ENCODE measurements at regions not wholly inside any gene's neighbourhood (a gene's known extent, or its start where the extent isn't known, plus 50 kb on each side); places are given as distances from the start of the nearest gene placed in this dataset.

DNA sequence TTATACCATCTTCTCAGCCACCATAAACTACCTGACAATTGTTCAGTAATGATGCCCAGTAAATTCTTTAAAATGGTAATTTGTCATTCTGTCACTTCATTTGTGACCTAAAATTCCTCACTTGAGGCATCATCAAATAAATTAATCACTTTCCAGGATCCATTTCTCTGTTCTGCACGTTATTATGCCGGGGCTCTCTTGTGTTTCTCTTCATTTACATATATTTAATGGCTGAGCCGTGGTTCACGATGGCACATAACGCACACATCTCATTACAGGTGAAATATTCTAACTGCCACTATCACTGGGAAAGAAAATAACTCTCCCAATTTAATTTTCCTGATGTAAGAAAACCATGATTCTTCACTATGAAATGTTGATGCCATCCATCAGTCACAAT, 529.6 kb downstream of the NR4A2 start:
- Histone ChIP-seq H3K4me1 (no peaks in the 10 kb centered on the region), H3K9me3 (no peaks in the 10 kb centered on the region), H3K27ac (no peak overlapping the region), H3K36me3 (no peaks in the 10 kb centered on the region), H3K4me3 (no peak overlapping the region), H3K27me3 (no peaks in the 10 kb centered on the region)
- ATAC-seq: no peak
- no peak for DNase-seq
- TF ChIP-seq, protein P1, sequence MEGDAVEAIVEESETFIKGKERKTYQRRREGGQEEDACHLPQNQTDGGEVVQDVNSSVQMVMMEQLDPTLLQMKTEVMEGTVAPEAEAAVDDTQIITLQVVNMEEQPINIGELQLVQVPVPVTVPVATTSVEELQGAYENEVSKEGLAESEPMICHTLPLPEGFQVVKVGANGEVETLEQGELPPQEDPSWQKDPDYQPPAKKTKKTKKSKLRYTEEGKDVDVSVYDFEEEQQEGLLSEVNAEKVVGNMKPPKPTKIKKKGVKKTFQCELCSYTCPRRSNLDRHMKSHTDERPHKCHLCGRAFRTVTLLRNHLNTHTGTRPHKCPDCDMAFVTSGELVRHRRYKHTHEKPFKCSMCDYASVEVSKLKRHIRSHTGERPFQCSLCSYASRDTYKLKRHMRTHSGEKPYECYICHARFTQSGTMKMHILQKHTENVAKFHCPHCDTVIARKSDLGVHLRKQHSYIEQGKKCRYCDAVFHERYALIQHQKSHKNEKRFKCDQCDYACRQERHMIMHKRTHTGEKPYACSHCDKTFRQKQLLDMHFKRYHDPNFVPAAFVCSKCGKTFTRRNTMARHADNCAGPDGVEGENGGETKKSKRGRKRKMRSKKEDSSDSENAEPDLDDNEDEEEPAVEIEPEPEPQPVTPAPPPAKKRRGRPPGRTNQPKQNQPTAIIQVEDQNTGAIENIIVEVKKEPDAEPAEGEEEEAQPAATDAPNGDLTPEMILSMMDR (IDR thresholded peaks at IDR 0.05): no peak
- no peak for TF ChIP-seq POLR2A (IDR thresholded peaks at IDR 0.05)
- intact Hi-C loops (cut with DNase I): no loop called here
- WGBS (ENCODE audit: insufficient coverage, low coverage, low lambda C conversion rate, missing lambda C conversion rate): 55% methylated on average over 5 of the region's 5 CpGs

DNA sequence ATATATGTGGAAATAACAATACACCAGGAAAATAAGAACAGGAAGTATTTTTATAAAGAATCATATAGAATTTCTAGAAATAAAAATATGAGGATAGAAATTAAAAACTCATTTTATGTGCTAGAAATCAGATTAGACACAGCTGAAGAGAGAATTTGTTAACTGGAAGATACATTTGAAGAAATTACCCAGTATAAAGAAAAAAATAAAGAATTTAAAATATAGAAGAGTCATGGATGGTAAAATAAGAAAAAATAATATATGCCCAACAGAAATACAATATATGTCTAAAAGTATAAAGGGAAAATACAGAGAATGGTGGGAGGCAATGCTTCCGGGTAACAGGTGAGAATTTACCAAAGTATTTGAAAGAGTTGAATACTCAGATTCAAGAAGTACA, 539.9 kb downstream of the NR4A2 start:
- Histone ChIP-seq H3K27ac (no peak overlapping the region), H3K27me3 (no peaks in the 10 kb centered on the region), H3K9me3 (no peaks in the 10 kb centered on the region), H3K36me3 (no peaks in the 10 kb centered on the region), H3K4me3 (no peak overlapping the region), H3K4me1 (no peaks in the 10 kb centered on the region)
- no peak for ATAC-seq
- intact Hi-C loops (cut with DNase I): no loop called here
- TF ChIP-seq, protein P1 (IDR thresholded peaks at IDR 0.05): no peak
- TF ChIP-seq POLR2A (IDR thresholded peaks at IDR 0.05): no peak
- no peak for DNase-seq
- 78% methylated on average over 1 of the region's 1 CpG for WGBS (ENCODE audit: insufficient coverage, low coverage, low lambda C conversion rate, missing lambda C conversion rate)

DNA sequence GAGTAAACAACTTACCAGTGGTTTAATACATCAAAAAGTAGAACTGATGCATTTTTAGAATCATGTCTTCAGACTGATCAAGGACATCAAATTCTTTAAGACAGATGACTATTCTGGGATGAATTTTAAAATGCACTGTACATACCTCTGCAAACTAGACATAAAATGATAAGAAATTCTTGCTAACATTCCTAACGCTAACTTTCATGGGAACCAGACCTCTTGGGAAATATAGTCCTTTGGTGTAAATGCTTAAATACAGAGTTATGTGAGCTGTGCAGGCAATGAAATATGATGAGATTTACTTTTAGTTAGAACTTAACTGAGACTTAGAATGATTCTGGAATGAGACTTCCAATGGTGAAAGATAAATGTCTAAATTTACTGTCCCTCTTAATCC, 562.0 kb downstream of the NR4A2 start:
- no peak for DNase-seq
- 44% methylated on average over 1 of the region's 1 CpG for WGBS (ENCODE audit: insufficient coverage, low coverage, low lambda C conversion rate, missing lambda C conversion rate)
- no peaks in the 10 kb centered on the region for H3K27me3 ChIP-seq
- H3K36me3 ChIP-seq: no peaks in the 10 kb centered on the region
- ATAC-seq: no peak
- TF ChIP-seq, protein P1 (IDR thresholded peaks at IDR 0.05): no peak
- TF ChIP-seq POLR2A (IDR thresholded peaks at IDR 0.05): no peak
- no peaks in the 10 kb centered on the region for H3K9me3 ChIP-seq
- H3K4me3 ChIP-seq: no peak overlapping the region
- H3K4me1 ChIP-seq: no peaks in the 10 kb centered on the region
- H3K27ac ChIP-seq: no peak overlapping the region
- intact Hi-C loops (cut with DNase I): no loop called here

DNA sequence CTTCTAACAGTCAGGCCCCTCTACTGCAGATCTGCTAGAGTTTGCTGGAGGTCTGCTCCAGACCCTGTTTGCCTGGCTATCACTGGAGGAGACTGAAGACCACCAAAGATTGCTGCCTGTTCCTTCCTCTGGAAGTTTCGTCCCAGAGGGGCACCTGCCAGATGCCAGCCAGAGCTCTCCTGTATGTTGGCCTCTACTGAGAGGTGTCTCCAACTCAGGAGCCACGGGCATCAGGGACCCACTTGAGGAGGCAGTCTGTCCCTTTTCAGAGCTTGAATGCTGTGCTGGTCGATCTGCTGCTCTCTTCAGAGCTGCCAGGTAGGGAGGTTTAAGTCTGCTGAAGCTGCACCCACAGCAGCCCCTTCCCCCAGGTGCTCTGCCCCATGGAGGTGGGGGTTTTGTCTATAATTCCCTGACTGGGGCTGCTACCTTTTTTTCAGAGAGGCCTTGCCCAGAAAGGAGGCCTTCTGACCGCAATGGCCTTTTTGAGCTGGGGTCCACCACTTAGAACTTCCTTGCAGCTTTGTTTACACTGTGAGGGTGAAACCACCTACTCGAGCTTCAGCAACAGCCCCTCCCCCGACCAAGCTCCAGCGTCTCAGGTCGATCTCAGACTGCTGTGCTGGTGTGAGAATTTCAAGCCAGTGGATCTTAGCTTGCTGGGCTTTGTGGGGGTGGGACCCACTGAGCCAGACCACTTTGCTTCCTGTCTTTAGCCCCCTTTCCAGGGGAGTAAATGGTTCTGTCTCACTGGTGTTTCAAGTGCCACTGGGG, 566.0 kb downstream of the NR4A2 start:
- Histone ChIP-seq H3K36me3 (no peaks in the 10 kb centered on the region), H3K4me1 (no peaks in the 10 kb centered on the region), H3K27ac (no peak overlapping the region), H3K4me3 (no peak overlapping the region), H3K9me3 (no peaks in the 10 kb centered on the region), H3K27me3 (no peaks in the 10 kb centered on the region)
- TF ChIP-seq POLR2A (IDR thresholded peaks at IDR 0.05): no peak
- TF ChIP-seq, protein P1 (IDR thresholded peaks at IDR 0.05): no peak
- no peak for DNase-seq
- WGBS (ENCODE audit: insufficient coverage, low coverage, low lambda C conversion rate, missing lambda C conversion rate): 0% methylated on average over 1 of the region's 8 CpGs
- intact Hi-C loops (cut with DNase I): no loop called here
- ATAC-seq: no peak

DNA sequence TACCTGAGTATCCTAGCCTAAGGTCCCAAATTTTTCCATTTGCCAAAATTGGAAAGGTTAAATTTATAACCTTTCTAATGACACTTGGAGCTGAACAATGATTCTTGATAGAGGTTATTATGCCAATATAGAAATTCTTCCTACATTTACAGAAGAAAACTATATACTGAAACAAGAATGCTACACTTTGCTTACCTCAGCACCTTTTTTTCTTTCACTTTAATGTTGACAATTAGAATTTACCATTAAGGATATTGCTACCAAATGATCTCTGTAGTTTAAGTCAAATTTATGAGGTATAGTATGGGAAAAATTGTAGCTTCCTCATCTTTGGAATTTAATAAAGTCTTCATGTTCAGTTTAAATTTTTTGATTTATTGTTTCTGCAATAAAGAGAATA, 577.0 kb downstream of the NR4A2 start:
- H3K9me3 ChIP-seq: no peaks in the 10 kb centered on the region
- H3K4me3 ChIP-seq: no peak overlapping the region
- no peak overlapping the region for H3K27ac ChIP-seq
- H3K27me3 ChIP-seq: no peaks in the 10 kb centered on the region
- H3K36me3 ChIP-seq: no peaks in the 10 kb centered on the region
- H3K4me1 ChIP-seq: no peaks in the 10 kb centered on the region
- DNase-seq (no peak), ATAC-seq (no peak)
- intact Hi-C loops (cut with DNase I): no loop called here
- TF ChIP-seq, protein P1 (IDR thresholded peaks at IDR 0.05): no peak
- TF ChIP-seq POLR2A (IDR thresholded peaks at IDR 0.05): no peak

All from right lobe of liver (tissue), 6 donors.